Body of pancreas (tissue), 4 donors: ENCODE measurements at regions not wholly inside any gene's neighbourhood (a gene's known extent, or its start where the extent isn't known, plus 50 kb on each side); places are given as distances from the start of the nearest gene placed in this dataset.

Experiments used
- POLR2A ChIP-seq, 3 donors: fragments of 450-650 bp; IDR thresholded peaks; one replicate each; pipeline ENCODE4 v1.6.1; 2016; ENCODE audit warnings: antibody characterized with exemption in 3 of 3, mild to moderate bottlenecking in 2 of 3
- TF ChIP-seq, protein P1 (sequence below), 7 experiments: fragments of 450-650 bp in 4 of 7; fragments of 200-600 bp in 3 of 7; sonication (generic) in 3 of 7; IDR thresholded peaks; one replicate each; pipeline ENCODE4 v1.5.1; 2016 to 2019; ENCODE audit warnings: antibody characterized with exemption in 7 of 7

GRCh38 chr5:54655266-54655665 is 137.7 kb downstream of the SNX18 start:
- TF ChIP-seq, protein P1, sequence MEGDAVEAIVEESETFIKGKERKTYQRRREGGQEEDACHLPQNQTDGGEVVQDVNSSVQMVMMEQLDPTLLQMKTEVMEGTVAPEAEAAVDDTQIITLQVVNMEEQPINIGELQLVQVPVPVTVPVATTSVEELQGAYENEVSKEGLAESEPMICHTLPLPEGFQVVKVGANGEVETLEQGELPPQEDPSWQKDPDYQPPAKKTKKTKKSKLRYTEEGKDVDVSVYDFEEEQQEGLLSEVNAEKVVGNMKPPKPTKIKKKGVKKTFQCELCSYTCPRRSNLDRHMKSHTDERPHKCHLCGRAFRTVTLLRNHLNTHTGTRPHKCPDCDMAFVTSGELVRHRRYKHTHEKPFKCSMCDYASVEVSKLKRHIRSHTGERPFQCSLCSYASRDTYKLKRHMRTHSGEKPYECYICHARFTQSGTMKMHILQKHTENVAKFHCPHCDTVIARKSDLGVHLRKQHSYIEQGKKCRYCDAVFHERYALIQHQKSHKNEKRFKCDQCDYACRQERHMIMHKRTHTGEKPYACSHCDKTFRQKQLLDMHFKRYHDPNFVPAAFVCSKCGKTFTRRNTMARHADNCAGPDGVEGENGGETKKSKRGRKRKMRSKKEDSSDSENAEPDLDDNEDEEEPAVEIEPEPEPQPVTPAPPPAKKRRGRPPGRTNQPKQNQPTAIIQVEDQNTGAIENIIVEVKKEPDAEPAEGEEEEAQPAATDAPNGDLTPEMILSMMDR (IDR thresholded peaks at IDR 0.05), result no peak
- no peak for TF ChIP-seq POLR2A (IDR thresholded peaks at IDR 0.05)
